ENCODE measurements at regions not wholly inside any gene's neighbourhood (a gene's known extent, or its start where the extent isn't known, plus 50 kb on each side); places are given as distances from the start of the nearest gene placed in this dataset.

DNA sequence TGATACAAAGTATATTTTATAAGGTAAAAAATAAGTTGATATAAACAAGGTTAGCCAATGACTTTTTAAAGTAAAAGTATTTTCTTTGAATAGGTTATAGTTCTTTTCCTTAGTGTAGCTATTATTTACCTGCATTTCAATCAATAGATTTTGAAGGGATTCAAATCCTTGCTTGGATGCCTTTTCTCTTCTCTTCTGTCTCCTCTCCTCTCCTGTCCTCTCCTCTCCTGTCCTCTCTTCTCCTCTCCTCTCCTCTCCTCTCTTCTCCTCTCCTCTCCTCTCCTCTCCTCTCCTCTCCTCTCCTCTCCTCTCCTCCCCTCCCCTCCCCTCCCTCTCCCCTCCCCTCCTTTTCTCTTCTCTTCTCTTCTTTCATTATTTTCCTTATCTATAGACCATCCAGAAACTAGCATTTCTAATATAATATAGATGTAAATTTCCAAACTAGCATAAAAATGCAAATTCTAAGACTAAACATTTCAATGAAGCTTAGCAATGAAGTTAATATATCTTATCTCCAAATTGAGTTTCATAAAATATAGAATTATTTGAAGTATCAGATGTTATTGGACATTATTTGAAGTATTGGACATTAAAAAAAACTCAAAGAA, 60.5 kb upstream of the PRKCQ start:
- no peak overlapping the region for H2BK5ac ChIP-seq (ENCODE audit: low read depth, low read length, poor library complexity, severe bottlenecking)
- H3K4me2 ChIP-seq (ENCODE audit: low read length, poor library complexity, severe bottlenecking): no peak overlapping the region
- H3K27ac ChIP-seq (ENCODE audit: low read length, poor library complexity, severe bottlenecking): no peak overlapping the region
- no peak overlapping the region for H2BK15ac ChIP-seq (ENCODE audit: low read depth, poor library complexity, severe bottlenecking)
- no peak overlapping the region for H3K18ac ChIP-seq (ENCODE audit: low read depth in 1 of 2, low read length in 2 of 2)
- no peak overlapping the region for H3K23ac ChIP-seq (ENCODE audit: low read length in 2 of 2)
- H2BK120ac ChIP-seq (ENCODE audit: low read depth, low read length): no peak overlapping the region
- H2BK12ac ChIP-seq (ENCODE audit: low read length in 2 of 2): no peak overlapping the region
- H3K27me3 ChIP-seq (ENCODE audit: control insufficient read depth in 1 of 2, insufficient read depth in 1 of 2, low read length in 2 of 2): peaks cover 0 to 28% of the 10 kb centered on the region in 2 experiments
- H3K4me1 ChIP-seq (ENCODE audit: control insufficient read depth, insufficient read depth, low read depth, low read length): no peaks in the 10 kb centered on the region
- no peak overlapping the region for H3K4me3 ChIP-seq (ENCODE audit: insufficient read depth in 1 of 2, low read depth in 1 of 2, low read length in 2 of 2)
- H2AK5ac ChIP-seq (ENCODE audit: low read length, severe bottlenecking): no peak overlapping the region
- H3K14ac ChIP-seq (ENCODE audit: low read length in 2 of 2): no peak overlapping the region
- no peak for DNase-seq
- H4K8ac ChIP-seq (ENCODE audit: low read length): no peak overlapping the region
- H4K91ac ChIP-seq (ENCODE audit: low read length): no peak overlapping the region
- no peak overlapping the region for H3K4ac ChIP-seq (ENCODE audit: low read depth in 1 of 2, low read length in 2 of 2)
- no peaks in the 10 kb centered on the region for H3K36me3 ChIP-seq (ENCODE audit: control insufficient read depth in 1 of 2, insufficient read depth in 2 of 2, low read depth in 1 of 2, low read length in 2 of 2)
- H2AFZ ChIP-seq (ENCODE audit: low read depth, low read length): no peak overlapping the region
- H3K79me1 ChIP-seq (replicated peaks; ENCODE audit: low read length, poor library complexity, severe bottlenecking): no peaks in the 10 kb centered on the region
- H3K9ac ChIP-seq (ENCODE audit: low read length): no peak overlapping the region
- no peaks in the 10 kb centered on the region for H3K9me3 ChIP-seq (ENCODE audit: control insufficient read depth, low read length)

DNA sequence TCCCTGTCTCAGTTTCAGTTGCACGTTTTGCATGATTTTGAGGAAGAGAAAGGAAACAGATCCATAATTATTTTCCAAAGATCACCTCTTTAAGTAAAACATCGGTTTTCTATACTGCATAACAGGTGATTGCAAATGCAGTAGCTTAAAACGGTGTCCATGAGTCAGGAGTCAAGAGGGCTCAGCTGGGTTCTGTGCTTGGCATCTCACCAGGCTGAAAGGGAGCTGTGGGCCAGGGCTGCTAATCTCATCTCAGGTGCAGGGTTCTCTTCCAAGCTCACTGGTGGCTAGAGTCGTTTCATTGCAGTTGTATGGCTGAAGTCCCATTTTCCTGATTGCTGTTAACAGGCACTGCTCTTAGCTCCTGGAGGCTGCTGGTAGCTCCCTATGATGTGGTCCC, 57.0 kb upstream of the PRKCQ start:
- Histone ChIP-seq H2AFZ (ENCODE audit: low read depth, low read length) (no peak overlapping the region), H4K91ac (ENCODE audit: low read length) (no peak overlapping the region), H2BK120ac (ENCODE audit: low read depth, low read length) (no peak overlapping the region), H3K27ac (ENCODE audit: low read length, poor library complexity, severe bottlenecking) (no peak overlapping the region), H3K4me1 (ENCODE audit: control insufficient read depth, insufficient read depth, low read depth, low read length) (no peaks in the 10 kb centered on the region), H3K23ac (ENCODE audit: low read length in 2 of 2) (no peak overlapping the region), H3K4me3 (ENCODE audit: insufficient read depth in 1 of 2, low read depth in 1 of 2, low read length in 2 of 2) (no peak overlapping the region), H3K4ac (ENCODE audit: low read depth in 1 of 2, low read length in 2 of 2) (no peak overlapping the region), H2BK12ac (ENCODE audit: low read length in 2 of 2) (no peak overlapping the region), H3K36me3 (ENCODE audit: control insufficient read depth in 1 of 2, insufficient read depth in 2 of 2, low read depth in 1 of 2, low read length in 2 of 2) (no peaks in the 10 kb centered on the region), H4K8ac (ENCODE audit: low read length) (no peak overlapping the region), H2AK5ac (ENCODE audit: low read length, severe bottlenecking) (no peak overlapping the region), H3K14ac (ENCODE audit: low read length in 2 of 2) (no peak overlapping the region), H3K27me3 (ENCODE audit: control insufficient read depth in 1 of 2, insufficient read depth in 1 of 2, low read length in 2 of 2) (peaks cover 0 to 19% of the 10 kb centered on the region in 2 experiments), H3K9me3 (ENCODE audit: control insufficient read depth, low read length) (no peaks in the 10 kb centered on the region), H2BK15ac (ENCODE audit: low read depth, poor library complexity, severe bottlenecking) (no peak overlapping the region), H3K18ac (ENCODE audit: low read depth in 1 of 2, low read length in 2 of 2) (no peak overlapping the region), H3K79me1 (replicated peaks; ENCODE audit: low read length, poor library complexity, severe bottlenecking) (no peaks in the 10 kb centered on the region), H2BK5ac (ENCODE audit: low read depth, low read length, poor library complexity, severe bottlenecking) (no peak overlapping the region), H3K4me2 (ENCODE audit: low read length, poor library complexity, severe bottlenecking) (no peak overlapping the region), H3K9ac (ENCODE audit: low read length) (no peak overlapping the region)
- DNase-seq: no peak
- WGBS: 83% methylated on average over 4 of the region's 4 CpGs

DNA sequence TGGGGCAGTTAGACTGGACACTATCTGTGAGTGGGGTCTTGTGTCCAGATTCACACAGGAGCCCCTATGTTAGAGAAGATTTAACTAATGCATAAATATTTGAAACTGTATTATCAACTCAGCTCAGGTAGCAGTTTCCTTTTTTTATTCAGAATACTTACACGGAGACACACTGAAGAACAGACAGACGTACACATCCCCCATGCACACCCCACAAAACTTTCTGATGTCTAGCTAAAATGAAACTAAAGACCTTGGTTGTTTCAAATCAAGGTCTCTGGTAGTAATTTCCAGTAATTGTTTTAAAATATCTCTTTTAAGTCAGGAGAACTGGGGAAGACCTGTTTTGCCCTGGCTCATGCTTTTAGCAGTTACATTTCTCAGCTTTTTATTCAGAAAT, 55.7 kb upstream of the PRKCQ start:
- no peaks in the 10 kb centered on the region for H3K9me3 ChIP-seq (ENCODE audit: control insufficient read depth, low read length)
- no peaks in the 10 kb centered on the region for H3K36me3 ChIP-seq (ENCODE audit: control insufficient read depth in 1 of 2, insufficient read depth in 2 of 2, low read depth in 1 of 2, low read length in 2 of 2)
- H2BK15ac ChIP-seq (ENCODE audit: low read depth, poor library complexity, severe bottlenecking): no peak overlapping the region
- H2BK120ac ChIP-seq (ENCODE audit: low read depth, low read length): no peak overlapping the region
- 86% methylated on average over 2 of the region's 2 CpGs for WGBS
- no peak overlapping the region for H3K4me2 ChIP-seq (ENCODE audit: low read length, poor library complexity, severe bottlenecking)
- no peak overlapping the region for H4K91ac ChIP-seq (ENCODE audit: low read length)
- H3K9ac ChIP-seq (ENCODE audit: low read length): no peak overlapping the region
- H3K4me1 ChIP-seq (ENCODE audit: control insufficient read depth, insufficient read depth, low read depth, low read length): no peaks in the 10 kb centered on the region
- no peak overlapping the region for H2BK5ac ChIP-seq (ENCODE audit: low read depth, low read length, poor library complexity, severe bottlenecking)
- H3K18ac ChIP-seq (ENCODE audit: low read depth in 1 of 2, low read length in 2 of 2): no peak overlapping the region
- H2AFZ ChIP-seq (ENCODE audit: low read depth, low read length): no peak overlapping the region
- H4K8ac ChIP-seq (ENCODE audit: low read length): no peak overlapping the region
- H3K4ac ChIP-seq (ENCODE audit: low read depth in 1 of 2, low read length in 2 of 2): no peak overlapping the region
- no peaks in the 10 kb centered on the region for H3K79me1 ChIP-seq (replicated peaks; ENCODE audit: low read length, poor library complexity, severe bottlenecking)
- H3K27ac ChIP-seq (ENCODE audit: low read length, poor library complexity, severe bottlenecking): no peak overlapping the region
- peaks cover 0 to 19% of the 10 kb centered on the region in 2 experiments for H3K27me3 ChIP-seq (ENCODE audit: control insufficient read depth in 1 of 2, insufficient read depth in 1 of 2, low read length in 2 of 2)
- H3K23ac ChIP-seq (ENCODE audit: low read length in 2 of 2): no peak overlapping the region
- H2BK12ac ChIP-seq (ENCODE audit: low read length in 2 of 2): no peak overlapping the region
- DNase-seq: no peak
- H2AK5ac ChIP-seq (ENCODE audit: low read length, severe bottlenecking): no peak overlapping the region
- H3K4me3 ChIP-seq (ENCODE audit: insufficient read depth in 1 of 2, low read depth in 1 of 2, low read length in 2 of 2): no peak overlapping the region
- H3K14ac ChIP-seq (ENCODE audit: low read length in 2 of 2): no peak overlapping the region

Measured in mesenchymal stem cell (in vitro differentiated cells and primary cell).